Upper lobe of left lung (tissue), 4 donors: ENCODE measurements at regions not wholly inside any gene's neighbourhood (a gene's known extent, or its start where the extent isn't known, plus 50 kb on each side); places are given as distances from the start of the nearest gene placed in this dataset.

ENCODE experiments used
- CTCF ChIP-seq, 6 experiments: fragments of 450-650 bp in 4 of 6; fragments of 200-600 bp in 2 of 6; sonication (generic) in 2 of 6; IDR thresholded peaks; one replicate each; pipeline ENCODE4 v1.5.1; 2016 to 2019; ENCODE audit warnings: antibody characterized with exemption in 6 of 6
- POLR2A ChIP-seq, 4 donors: fragments of 450-650 bp; IDR thresholded peaks; one replicate each; pipeline ENCODE4 v1.5.1; 2016 to 2017; ENCODE audit warnings: antibody characterized with exemption in 4 of 4, mild to moderate bottlenecking in 2 of 4
- POLR2AphosphoS5 ChIP-seq, 2 donors: sonication (generic); formaldehyde crosslinking; IDR thresholded peaks; one replicate each; pipeline ENCODE4 v1.5.1; 2017; ENCODE audit warnings: antibody characterized with exemption in 2 of 2

DNA sequence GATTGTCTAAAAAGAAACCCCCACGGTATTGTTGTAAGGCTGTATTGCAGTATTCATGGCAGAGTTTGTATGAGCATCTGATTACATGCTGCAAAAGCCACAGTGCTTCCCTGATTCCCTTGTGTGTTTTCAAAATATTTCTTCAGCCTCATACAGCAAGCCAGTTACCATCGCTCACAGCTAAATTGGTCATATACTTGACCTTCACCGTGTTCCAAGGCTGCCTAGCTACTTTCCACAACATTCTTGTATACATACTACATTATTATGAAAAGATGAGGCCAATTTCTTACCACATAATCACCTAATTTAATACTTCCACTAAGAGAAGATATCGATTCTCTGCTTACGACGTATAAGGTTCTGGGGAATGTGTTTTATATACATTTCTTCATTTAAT, 576.3 kb upstream of the CNTNAP5 start:
- TF ChIP-seq CTCF (IDR thresholded peaks at IDR 0.05) (no peak), POLR2A (IDR thresholded peaks at IDR 0.05) (no peak), POLR2AphosphoS5 (IDR thresholded peaks at IDR 0.05) (no peak)
